NCI-H524 (cell line): ENCODE measurements at regions not wholly inside any gene's neighbourhood (a gene's known extent, or its start where the extent isn't known, plus 50 kb on each side); places are given as distances from the start of the nearest gene placed in this dataset.

Experiments used
- DNase-seq, 2 experiments: peaks; one replicate each; lab custom pipeline; 2025; lab: John Stamatoyannopoulos, UW

DNA sequence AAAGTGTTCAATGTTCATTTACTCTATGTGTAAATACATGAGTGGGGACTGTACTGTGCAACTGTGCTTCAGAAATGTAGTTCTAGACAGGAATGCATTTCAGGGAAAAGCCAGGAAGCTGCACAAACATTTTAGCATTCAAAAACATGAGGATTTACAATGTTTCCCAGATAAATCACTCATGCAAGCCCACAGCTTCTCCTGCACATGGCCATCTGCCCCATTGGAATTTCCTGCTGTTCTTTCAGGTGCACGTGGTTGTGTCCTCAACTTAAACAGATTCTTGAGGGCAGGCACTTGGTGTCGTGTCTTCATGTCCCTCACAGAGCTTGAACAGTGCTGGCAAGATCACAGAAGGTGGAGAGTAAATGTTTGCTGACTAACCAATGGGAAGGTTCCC, 101.5 kb downstream of the UNC5CL start:
- peak in 1 of 2 experiments; percentile 8 for DNase-seq

DNA sequence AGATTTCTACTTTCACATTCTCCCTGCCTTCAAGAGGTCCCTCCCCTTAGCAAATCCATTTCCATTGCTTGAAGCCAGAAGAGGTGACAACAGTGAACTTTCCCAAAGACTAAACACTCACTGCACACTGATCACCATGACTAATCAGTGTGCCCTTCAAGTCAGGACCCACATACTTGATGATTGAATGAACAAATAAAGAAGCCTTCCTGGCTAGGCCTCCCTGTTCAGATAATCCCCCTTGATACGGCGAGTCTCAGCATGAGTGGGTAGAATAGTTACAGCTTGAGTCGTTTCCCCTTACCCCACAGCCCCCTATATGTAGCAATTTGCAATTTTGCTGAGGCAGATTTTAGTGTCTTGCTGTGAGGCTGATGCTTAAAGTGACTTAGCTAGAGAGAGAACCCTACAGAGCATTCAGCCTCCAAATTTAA, 102.2 kb downstream of the UNC5CL start:
- DNase-seq, result no peak

DNA sequence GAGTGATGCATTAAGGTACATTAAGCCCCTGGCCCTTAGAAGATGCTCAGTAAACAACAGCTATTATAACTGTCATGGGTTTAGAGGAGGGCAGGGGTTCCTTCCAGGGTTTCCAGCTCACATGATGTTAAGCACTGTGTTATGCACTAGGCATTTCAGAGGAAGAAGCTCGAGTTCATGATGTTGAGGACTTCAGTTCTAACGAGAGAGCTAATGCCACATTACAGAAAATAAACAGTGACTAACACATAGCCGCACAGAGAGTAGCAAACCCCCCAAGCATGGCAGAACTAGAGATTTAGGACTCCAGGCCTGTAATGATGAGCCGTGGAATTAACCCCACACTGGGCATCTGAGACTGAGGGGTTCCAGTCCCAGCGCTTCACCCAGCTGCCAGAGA, 105.2 kb downstream of the UNC5CL start:
- DNase-seq, result no peak

DNA sequence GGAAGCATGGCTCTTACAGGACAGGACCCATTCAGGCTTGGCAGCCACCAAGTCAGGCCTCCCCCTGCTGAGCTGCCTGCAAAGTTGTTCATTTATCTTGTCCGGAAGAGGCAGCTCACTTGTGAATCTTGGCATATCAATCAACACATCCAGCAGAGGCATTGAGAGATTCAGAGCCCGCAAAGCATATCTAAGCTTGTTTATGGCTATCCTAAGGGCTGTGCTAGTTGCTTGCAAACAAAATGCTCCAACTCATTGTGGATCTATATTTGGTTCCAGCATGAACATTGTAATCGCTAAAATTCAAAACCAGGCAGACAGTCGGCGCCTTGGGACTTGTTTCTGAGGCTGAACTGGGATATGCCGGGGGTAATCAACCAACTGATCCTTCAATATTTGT, 106.1 kb downstream of the UNC5CL start:
- DNase-seq, result no peak

DNA sequence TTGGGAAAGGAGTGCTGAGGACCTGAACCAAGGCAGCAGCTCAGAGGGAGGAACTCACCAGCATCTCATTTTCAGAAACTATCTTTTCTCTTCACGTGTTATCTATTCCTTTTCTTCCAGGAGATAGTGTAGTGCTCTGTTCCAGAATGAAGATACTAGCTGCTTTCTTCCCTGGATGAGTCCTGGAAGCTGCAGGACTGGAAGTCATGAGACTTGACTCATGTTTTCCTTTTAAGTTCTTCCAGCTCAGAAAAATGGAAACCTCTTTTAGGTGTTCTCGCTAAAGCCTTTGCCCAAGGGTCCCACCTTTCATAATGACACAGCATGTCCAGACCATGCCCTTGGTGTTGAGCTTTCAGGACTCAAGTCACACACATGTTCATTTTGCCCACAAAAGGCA, 106.7 kb downstream of the UNC5CL start:
- no peak for DNase-seq

DNA sequence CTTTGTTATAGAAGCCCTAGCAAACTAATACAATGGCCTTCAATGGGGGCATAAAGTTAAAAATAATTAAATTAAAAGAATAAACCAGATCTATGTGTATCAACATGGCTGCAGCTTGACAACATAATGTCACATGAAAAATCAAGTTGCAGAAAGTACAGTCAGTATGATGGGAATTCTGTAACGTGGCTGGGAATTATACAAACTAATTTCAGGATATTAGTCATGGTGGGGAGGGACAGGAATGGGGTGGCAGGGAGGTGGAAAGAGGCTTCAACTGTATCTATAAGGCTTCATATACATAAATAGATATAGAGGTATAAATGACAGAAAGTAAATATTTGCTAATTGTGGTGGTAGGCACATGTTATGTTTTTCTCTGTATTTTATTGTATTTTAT, 107.1 kb downstream of the UNC5CL start:
- no peak for DNase-seq

DNA sequence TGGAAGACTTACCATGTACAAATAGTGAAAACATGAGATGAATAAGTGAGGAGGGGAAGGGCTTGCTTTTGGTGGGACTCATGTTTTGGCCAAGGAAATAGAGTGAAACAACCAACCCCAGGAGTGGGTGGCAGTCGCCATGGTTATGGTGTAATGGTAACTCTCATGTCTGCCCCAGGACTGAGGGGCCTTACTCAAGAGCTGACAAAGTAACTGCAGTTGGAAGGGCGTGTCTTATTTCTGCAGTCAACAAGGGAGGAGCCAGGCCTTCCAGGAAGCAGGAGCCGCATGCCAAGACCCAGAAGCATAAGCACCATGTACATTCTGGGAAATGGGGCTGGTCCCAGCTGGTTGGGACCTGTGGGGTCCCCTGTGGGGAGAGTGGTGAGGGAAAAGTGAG, 108.5 kb downstream of the UNC5CL start:
- no peak for DNase-seq

DNA sequence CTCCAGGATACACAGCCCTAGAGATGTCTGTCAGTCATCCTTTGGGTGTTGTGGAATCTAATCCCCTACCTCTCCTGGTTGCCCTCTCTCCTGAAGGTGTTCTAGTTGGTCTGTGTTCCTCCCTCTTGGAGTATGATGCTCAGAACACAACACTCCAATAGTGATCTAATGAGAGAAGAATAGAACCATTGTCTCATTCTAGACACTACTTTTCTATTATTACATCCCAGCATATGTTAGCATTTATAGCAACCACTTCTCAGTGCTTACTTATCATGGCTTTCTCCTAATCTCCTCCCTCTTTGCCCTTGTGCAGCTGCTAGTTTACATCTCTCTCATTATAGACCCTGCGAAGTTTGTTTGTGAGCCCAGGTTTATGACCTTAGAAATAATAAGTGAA, 109.0 kb downstream of the UNC5CL start:
- peak in 1 of 2 experiments; percentile 47 for DNase-seq

DNA sequence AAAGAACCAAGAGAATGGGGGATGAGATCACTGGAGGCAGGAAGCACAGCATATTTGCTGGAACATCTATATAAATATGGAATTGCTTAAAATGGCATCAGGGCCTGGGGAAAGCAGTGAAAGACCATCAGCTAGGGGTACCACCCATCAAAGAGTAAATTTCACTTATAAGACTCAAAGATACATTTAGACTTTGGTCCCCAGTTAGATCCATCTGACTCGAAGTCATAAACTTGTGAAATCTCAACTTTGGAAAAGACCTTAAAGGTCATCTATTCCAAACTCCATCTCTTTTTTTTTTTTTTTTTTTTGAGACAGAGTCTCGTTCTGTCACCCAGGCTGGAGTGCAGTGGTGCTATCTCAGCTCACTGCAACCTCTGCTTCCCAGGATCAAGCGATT, 109.8 kb downstream of the UNC5CL start:
- no peak for DNase-seq

DNA sequence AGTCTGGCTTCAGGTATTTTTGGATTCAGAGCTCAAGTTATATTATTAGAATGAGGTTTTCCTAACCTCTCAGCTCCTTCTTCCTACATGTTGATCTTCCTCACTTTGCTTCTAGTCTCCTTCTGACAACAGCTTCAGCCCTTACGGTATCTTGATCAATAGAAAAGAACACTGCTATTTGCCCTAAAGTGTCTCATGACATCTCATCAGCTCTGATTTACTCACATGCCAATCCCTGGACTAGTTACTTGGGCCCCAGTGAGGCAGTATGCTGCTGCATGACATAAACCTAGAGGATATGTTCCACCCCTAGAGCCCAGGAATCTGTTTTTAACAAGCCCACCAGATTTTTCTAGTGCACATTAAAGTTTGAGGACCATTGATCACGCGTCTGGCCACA, 110.3 kb downstream of the UNC5CL start:
- no peak for DNase-seq

DNA sequence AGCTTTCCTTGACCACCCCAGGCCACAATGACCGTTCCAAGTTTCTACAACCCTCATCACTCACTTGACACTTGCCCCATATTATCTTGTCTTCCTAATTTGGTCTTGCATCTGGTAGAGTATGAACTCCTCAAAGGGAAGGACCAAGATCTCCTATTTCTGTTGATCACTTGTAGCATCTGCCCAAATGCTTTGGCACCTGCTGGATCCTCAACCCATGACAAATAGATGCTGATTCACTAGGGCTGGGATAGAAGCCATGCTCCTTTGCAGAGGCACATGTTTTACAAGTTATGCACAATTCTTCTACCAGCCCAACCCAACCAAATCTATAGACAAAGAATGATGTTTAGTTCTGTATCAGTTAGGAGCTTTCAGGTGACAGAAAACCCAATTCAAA, 110.7 kb downstream of the UNC5CL start:
- no peak for DNase-seq

DNA sequence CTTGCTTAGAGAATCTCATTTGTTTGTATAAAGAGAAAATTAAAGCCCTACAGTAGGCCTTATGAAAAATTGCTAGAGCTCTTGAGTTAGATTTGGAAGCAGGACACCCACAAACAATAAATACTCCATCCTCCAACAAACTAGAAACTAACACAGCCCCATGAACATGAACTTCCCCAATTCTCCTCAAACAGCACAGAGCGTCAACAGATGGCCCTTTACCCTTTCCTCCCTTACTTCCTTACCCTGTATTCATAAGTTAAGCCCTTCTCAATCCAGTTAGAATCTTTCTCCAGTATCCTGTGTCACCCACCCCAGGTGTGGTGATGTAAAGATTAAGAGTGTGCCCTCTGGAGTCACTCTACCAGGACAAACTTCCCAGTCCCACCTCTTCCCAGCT, 113.7 kb downstream of the UNC5CL start:
- peak in 1 of 2 experiments; percentile 38 for DNase-seq

DNA sequence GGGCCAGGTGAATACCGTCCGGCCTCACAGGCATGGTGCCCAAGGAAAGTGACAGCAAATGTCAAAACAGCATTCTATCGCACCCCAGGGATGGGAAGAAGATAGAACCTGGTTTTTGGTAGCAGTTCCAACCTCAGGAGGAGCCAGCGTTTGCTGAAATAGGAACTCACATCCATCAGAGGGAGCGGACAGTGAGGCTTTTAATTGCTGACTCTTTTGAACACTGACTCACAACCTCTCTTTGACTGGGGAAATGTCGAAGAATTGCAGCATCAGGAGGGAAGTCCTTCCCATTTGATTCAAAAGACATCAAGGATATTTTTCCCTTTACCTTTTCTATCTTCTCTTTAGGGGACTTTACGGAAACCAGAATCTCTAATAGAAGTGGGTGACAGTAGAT, 114.2 kb downstream of the UNC5CL start:
- DNase-seq, result no peak

DNA sequence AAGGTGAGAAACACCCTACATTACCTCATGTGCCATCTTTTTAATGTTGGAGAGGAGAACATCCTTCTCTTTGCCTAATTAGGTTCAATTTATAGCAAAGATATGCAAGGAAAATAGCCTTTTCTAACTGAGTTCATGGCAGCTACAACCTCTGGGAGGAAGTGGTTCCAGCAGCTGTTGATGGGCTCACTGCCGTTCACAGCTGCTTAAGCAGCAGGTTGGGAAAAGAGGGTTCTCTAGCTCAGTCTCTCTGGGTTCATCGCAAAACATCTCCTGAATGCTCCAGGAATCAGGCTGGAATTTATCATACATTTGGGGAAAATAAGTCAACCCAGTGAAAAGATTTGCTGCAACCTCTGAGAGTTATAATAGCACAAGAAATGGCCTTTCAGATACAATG, 115.1 kb downstream of the UNC5CL start:
- DNase-seq, result no peak

DNA sequence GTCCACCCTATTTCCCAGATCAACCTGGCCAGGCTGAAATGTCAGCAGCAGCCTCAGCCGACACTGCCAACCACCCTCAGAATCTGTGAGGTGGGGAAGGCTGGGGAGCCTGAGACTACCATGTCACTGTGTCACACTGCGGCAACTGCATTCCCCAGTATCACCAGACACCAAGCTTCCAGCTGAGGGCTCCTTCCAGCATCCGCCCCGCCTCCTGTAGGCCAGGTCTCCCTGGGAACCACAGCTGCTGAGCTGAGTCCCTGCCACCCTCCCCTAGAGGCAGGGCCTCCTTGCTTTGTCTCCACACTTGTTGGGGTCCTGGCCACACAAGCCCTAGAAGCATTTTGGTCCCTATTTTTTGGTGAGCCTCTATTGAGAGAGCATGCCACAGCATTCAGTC, 115.7 kb downstream of the UNC5CL start:
- no peak for DNase-seq

DNA sequence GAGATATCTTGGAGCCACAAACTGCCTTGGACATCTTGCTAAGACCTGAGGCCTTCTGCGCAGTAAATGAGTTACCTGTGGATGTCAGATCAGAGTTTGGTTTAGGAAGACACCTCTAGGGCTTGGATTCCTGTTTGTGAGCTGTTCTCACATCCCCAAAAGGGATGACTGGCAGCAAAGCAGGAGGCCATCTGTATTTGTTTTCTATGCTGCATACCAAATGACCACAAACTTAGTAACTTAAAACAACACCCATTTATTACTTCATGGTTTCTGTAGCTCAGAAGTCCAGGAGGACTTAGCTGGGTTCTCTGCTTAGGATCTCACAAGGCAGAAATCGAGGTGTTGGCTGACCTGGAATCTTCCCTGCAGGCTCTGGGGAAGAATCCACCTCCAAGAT, 116.7 kb downstream of the UNC5CL start:
- DNase-seq, result no peak

DNA sequence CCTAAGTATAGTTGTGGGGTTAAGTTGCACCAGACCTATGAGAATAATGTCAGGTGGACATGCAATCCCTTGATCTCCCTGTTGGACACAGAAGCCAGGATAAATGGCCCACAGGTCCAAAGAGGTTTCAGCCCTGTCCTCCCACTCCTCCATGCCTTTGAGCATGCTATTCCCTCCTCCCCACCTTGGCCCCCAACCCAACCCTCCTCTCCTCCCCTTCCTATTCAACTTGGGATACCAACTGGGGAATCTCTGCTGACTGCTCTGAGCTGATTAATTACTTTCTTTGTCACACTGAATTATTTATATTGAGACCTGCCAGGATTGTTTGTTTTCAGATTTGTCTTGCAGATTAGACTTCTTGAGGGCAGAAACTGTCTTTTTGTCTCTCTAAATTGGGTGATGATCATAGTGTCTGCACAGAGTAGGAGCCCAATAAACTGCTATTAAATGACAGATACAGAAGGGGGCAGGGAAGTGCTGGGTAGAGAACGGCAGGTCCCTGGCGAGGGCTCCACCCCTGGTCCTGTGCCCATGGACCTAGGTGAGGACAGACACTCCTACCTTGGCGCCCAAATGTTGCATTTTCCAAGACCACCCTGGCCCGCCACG, 120.9 kb downstream of the UNC5CL start:
- DNase-seq, result no peak

DNA sequence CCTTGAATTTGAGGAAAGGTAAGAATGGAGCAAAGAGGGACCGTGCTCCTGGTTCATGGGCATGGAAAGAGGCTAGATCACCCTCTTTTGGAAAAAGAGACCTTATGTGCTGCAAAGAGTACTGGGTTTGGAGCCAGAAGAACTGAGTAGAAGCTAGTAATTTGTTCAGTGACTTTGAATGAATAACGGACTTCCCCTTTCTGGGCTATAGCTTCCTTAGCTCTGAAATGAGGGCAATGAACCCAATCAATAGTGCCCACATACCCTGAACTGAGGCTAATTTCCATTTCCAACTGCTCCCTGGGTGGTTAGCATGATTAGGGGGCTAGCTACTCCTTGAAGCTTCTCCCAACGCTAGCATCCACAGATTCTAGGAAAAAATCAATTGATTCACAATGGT, 121.4 kb downstream of the UNC5CL start:
- no peak for DNase-seq

DNA sequence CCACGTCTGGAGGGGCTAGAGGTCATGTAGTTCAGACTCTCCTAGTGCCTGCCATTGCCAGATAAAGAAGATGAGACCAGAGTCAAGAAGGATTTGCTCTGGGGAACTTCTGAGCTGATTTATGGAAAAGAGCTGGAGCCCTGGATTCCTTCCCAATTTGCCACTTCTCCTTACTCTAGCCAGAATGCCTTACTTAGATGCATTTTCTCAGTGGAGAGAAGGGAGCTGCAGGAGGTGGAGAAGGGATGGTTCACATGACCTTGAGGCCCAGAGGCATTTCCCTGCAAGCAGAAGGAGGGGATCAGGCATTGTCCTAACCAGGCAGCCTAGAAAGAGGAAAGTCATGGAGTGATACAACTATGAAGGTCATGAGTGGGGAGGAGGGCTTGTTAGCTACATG, 122.2 kb downstream of the UNC5CL start:
- no peak for DNase-seq

DNA sequence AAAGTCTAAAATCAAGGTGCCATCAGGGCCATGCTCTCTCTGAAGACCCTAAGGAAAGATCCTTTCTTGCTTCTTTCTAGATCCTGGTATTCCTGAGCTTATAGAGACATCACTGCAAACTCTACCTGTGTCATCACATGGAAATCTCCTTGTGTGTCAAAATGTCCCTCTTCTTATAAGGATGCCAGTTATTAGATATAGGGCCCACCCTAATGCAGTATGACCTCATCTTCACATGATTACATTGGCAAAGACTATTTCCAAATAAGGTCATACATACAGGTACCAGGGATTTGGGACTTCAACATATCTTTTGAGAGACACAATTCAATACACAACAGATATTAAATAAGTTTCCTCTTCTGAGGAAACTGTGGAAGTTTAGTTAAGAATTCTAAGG, 123.9 kb downstream of the UNC5CL start:
- no peak for DNase-seq

DNA sequence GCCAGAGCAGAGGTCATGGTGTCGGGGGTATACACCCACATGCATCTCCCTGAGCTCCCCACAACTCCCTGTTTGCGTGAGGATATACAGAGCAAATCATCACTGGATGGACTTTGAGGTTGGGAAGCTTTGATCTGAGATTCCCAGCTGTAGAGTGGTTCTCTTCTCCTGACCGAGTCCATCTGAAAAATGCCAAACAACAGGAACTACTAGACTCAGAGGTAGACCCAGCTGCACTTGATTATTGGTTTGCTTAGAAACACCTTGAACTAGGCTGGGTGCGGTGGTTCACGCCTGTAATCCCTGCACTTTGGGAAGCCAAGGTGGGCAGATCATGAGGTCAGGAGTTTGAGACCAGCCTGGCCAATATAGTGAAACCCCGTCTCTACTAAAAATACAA, 125.0 kb downstream of the UNC5CL start:
- DNase-seq, result no peak

DNA sequence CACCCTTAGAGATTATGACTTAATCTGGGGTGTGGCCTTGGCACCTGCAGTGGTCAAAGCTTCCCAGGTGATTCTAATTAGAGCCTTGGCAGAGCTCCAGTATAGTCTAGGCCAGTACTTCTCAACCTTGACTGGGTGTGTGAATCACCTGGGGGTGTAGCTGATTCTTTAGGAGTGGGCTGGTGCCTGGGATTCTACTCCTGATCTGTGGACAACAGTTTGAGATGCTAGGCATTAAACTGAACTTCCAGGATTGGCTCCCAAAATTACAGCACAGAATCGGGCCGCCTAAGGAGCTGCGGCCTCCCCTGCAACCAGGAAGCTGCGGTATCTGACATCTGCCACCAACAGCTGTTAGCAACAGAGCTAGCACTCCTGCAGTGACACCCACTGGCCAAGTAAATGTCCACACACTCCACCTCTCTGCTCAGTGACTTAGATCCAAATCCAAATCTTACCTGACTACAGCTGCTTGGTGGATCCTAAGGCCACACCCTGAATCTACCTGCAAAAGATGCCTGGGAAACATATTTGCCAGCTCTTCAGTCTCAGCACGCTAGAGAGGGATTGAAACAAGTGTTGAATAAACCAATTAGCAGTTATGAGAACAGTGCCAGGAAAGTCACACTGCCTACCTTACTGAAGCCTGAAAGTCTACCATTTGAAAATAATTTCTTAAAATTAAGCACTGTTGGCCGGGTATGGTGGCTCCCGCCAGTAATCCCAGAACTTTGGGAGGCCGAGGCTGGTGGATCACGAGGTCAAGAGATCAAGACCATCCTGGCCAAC, 126.7 kb downstream of the UNC5CL start:
- DNase-seq, result peak; percentile 77 to 91

DNA sequence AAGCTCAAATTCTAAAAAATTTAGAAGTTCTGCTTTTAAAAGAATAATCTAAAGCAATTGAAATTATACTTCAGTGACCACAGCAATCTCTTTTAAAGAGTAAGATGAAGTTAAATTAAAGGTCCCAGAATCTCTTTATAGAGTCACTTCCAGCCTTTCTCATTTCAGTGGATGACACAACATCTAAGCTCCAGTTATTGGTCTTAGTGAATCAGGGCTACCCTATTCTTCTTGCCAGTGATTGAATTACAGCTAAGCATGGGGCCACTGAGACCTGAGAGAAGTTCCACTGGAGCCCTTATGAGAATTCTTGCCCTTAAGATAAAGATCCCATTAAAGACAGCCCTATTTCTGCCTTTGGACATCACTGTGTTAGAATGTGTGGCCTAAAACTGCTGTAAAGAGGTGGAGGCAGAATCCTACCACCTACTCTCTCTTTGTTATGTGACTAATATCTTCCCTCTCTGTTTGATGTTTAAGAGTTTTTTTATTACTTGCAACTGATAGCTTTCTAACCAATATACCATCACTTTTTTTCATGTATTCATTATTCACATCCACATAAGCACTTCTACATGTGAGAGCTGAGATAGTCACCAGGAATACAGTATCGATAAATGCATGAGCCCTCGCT, 128.6 kb downstream of the UNC5CL start:
- no peak for DNase-seq
